ENCODE measurements at regions not wholly inside any gene's neighbourhood (a gene's known extent, or its start where the extent isn't known, plus 50 kb on each side); places are given as distances from the start of the nearest gene placed in this dataset.
"Not testable (repeated sequence)": the region's sequence is repeated elsewhere in the genome, so short reads cannot be mapped to it uniquely, and the experiment has no call there.

GRCh38 chr9:91021656-91022055, 220.0 kb downstream of the SYK start:
- not testable (repeated sequence) for DNase-seq (ENCODE audit: low read depth in 1 of 2, low spot score in 1 of 2)

GRCh38 chr9:91023741-91024140, 222.1 kb downstream of the SYK start:
- no peak for DNase-seq (ENCODE audit: low read depth in 1 of 2, low spot score in 1 of 2)

- DNase-seq (ENCODE audit: low read depth in 1 of 2, low spot score in 1 of 2) = no peak
These were observed 223.2 kb downstream of the SYK start for GRCh38 chr9:91024841-91025240.

GRCh38 chr9:91025856-91026255, 224.2 kb downstream of the SYK start:
- DNase-seq (ENCODE audit: low read depth in 1 of 2, low spot score in 1 of 2) = no peak

GRCh38 chr9:91026266-91026665, 224.6 kb downstream of the SYK start:
- no peak for DNase-seq (ENCODE audit: low read depth in 1 of 2, low spot score in 1 of 2)

- no peak for DNase-seq (ENCODE audit: low read depth in 1 of 2, low spot score in 1 of 2)
These were observed 225.4 kb downstream of the SYK start for GRCh38 chr9:91027005-91027404.

GRCh38 chr9:91028166-91028827, 226.7 kb downstream of the SYK start:
- DNase-seq (ENCODE audit: low read depth in 1 of 2, low spot score in 1 of 2) = no peak

- no peak for DNase-seq (ENCODE audit: low read depth in 1 of 2, low spot score in 1 of 2)
These were observed 228.2 kb downstream of the SYK start for GRCh38 chr9:91029650-91030361.

GRCh38 chr9:91032121-91032531, 230.5 kb downstream of the SYK start:
- DNase-seq (ENCODE audit: low read depth in 1 of 2, low spot score in 1 of 2) = no peak

GRCh38 chr9:91033270-91033669, 231.7 kb downstream of the SYK start:
- DNase-seq (ENCODE audit: low read depth in 1 of 2, low spot score in 1 of 2) = no peak

- peak; percentile 29 to 57 for DNase-seq (ENCODE audit: low read depth in 1 of 2, low spot score in 1 of 2)
These were observed 232.2 kb downstream of the SYK start for GRCh38 chr9:91033797-91034196.

- DNase-seq (ENCODE audit: low read depth in 1 of 2, low spot score in 1 of 2) = no peak
These were observed 232.9 kb downstream of the SYK start for GRCh38 chr9:91034521-91034920.

GRCh38 chr9:91034976-91035824, 233.6 kb downstream of the SYK start:
- no peak for DNase-seq (ENCODE audit: low read depth in 1 of 2, low spot score in 1 of 2)

GRCh38 chr9:91035825-91036208, 234.2 kb downstream of the SYK start:
- DNase-seq (ENCODE audit: low read depth in 1 of 2, low spot score in 1 of 2) = no peak

- no peak for DNase-seq (ENCODE audit: low read depth in 1 of 2, low spot score in 1 of 2)
These were observed 234.7 kb downstream of the SYK start for GRCh38 chr9:91036356-91036755.

GRCh38 chr9:91036826-91037510, 235.3 kb downstream of the SYK start:
- peak; percentile 34 to 36 for DNase-seq (ENCODE audit: low read depth in 1 of 2, low spot score in 1 of 2)

- no peak for DNase-seq (ENCODE audit: low read depth in 1 of 2, low spot score in 1 of 2)
These were observed 236.2 kb downstream of the SYK start for GRCh38 chr9:91037511-91038482.

- no peak for DNase-seq (ENCODE audit: low read depth in 1 of 2, low spot score in 1 of 2)
These were observed 237.0 kb downstream of the SYK start for GRCh38 chr9:91038483-91039124.

GRCh38 chr9:91039125-91039834, 237.7 kb downstream of the SYK start:
- no peak for DNase-seq (ENCODE audit: low read depth in 1 of 2, low spot score in 1 of 2)

Data from activated T-helper 1 cell treated with anti-CD3 and anti-CD28 coated beads, Interleukin-2, amount 50 U/mL, for 16 hours (primary cell).